ENCODE measurements at regions not wholly inside any gene's neighbourhood (a gene's known extent, or its start where the extent isn't known, plus 50 kb on each side); places are given as distances from the start of the nearest gene placed in this dataset.

- Histone ChIP-seq H3K36me3 (no peaks in the 10 kb centered on the region), H3K27me3 (peaks cover 0 to 7% (median 0%) of the 10 kb centered on the region in 3 donors), H3K9me3 (no peaks in the 10 kb centered on the region), H3K27ac (no peak overlapping the region), H3K4me3 (no peak overlapping the region), H3K4me1 (no peaks in the 10 kb centered on the region)
- no peak for DNase-seq
- TF ChIP-seq EP300 (IDR thresholded peaks at IDR 0.05) (no peak), POLR2A (IDR thresholded peaks at IDR 0.05) (no peak), POLR2AphosphoS5 (IDR thresholded peaks at IDR 0.05) (no peak), CTCF (IDR thresholded peaks at IDR 0.05) (no peak)
- 86 to 89% (median 87%) methylated on average over 12 of the region's 12 CpGs for WGBS, 5 donors
- intact Hi-C loops (cut with DNase I; ENCODE audit: low total_unique reads) = no loop called here
Measured at GRCh38 chr10:47082055-47082784, 171.0 kb downstream of the PTPN20 start.

- no peak for DNase-seq
- no peak overlapping the region for H3K4me3 ChIP-seq
- intact Hi-C loops (cut with DNase I; ENCODE audit: low total_unique reads) = no loop called here
- H3K27me3 ChIP-seq = no peaks in the 10 kb centered on the region
- H3K9me3 ChIP-seq = no peaks in the 10 kb centered on the region
- no peaks in the 10 kb centered on the region for H3K4me1 ChIP-seq
- H3K27ac ChIP-seq = no peak overlapping the region
- no peaks in the 10 kb centered on the region for H3K36me3 ChIP-seq
- TF ChIP-seq CTCF (IDR thresholded peaks at IDR 0.05) (no peak), EP300 (IDR thresholded peaks at IDR 0.05) (no peak), POLR2AphosphoS5 (IDR thresholded peaks at IDR 0.05) (no peak), POLR2A (IDR thresholded peaks at IDR 0.05) (no peak)
Measured at GRCh38 chr10:47087667-47088066, 176.4 kb downstream of the PTPN20 start.

GRCh38 chr10:47088656-47089354 is 177.6 kb downstream of the PTPN20 start:
- Histone ChIP-seq H3K4me1 (no peaks in the 10 kb centered on the region), H3K27me3 (no peaks in the 10 kb centered on the region), H3K36me3 (no peaks in the 10 kb centered on the region), H3K9me3 (no peaks in the 10 kb centered on the region), H3K4me3 (no peak overlapping the region), H3K27ac (no peak overlapping the region)
- no peak for DNase-seq
- TF ChIP-seq POLR2A (IDR thresholded peaks at IDR 0.05) (no peak), CTCF (IDR thresholded peaks at IDR 0.05) (no peak), EP300 (IDR thresholded peaks at IDR 0.05) (no peak), POLR2AphosphoS5 (IDR thresholded peaks at IDR 0.05) (no peak)
- 78 to 88% (median 87%) methylated on average over 8 to 10 of the region's 10 CpGs for WGBS, 5 donors
- intact Hi-C loops (cut with DNase I; ENCODE audit: low total_unique reads) = no loop called here

GRCh38 chr10:47090042-47090441 is 178.8 kb downstream of the PTPN20 start:
- intact Hi-C loops (cut with DNase I; ENCODE audit: low total_unique reads) = no loop called here
- Histone ChIP-seq H3K27me3 (no peaks in the 10 kb centered on the region), H3K4me1 (no peaks in the 10 kb centered on the region), H3K27ac (no peak overlapping the region), H3K9me3 (no peaks in the 10 kb centered on the region), H3K4me3 (no peak overlapping the region), H3K36me3 (no peaks in the 10 kb centered on the region)
- WGBS, 5 donors = 84 to 94% (median 87%) methylated on average over 3 of the region's 3 CpGs
- no peak for DNase-seq
- no peak for TF ChIP-seq POLR2A (IDR thresholded peaks at IDR 0.05)
- TF ChIP-seq EP300 (IDR thresholded peaks at IDR 0.05) = no peak
- TF ChIP-seq POLR2AphosphoS5 (IDR thresholded peaks at IDR 0.05) = no peak
- no peak for TF ChIP-seq CTCF (IDR thresholded peaks at IDR 0.05)
